Endothelial cell (in vitro differentiated cells): ENCODE measurements at regions not wholly inside any gene's neighbourhood (a gene's known extent, or its start where the extent isn't known, plus 50 kb on each side); places are given as distances from the start of the nearest gene placed in this dataset.

Experiments
- DNase-seq: peaks from one replicate; pipeline ENCODE4 v3.0.0; 2021; ENCODE audit warnings: low spot score
- H3K27ac Mint-ChIP-seq: one replicate; pipeline ENCODE4 v1.8.0; 2021; ENCODE audit warnings: mixed read lengths, inconsistent platforms; ENCODE audit not compliant: unreplicated experiment
- H3K27me3 Mint-ChIP-seq: one replicate; pipeline ENCODE4 v1.8.0; 2021; ENCODE audit warnings: mild to moderate bottlenecking, moderate library complexity, mixed read lengths, inconsistent platforms; ENCODE audit not compliant: unreplicated experiment
- H3K36me3 Mint-ChIP-seq: one replicate; pipeline ENCODE4 v1.8.0; 2021; ENCODE audit warnings: mild to moderate bottlenecking, low read depth, mixed read lengths, inconsistent platforms; ENCODE audit not compliant: unreplicated experiment
- H3K4me1 Mint-ChIP-seq: one replicate; pipeline ENCODE4 v1.8.0; 2021; ENCODE audit warnings: mild to moderate bottlenecking, mixed read lengths, inconsistent platforms; ENCODE audit not compliant: unreplicated experiment
- H3K4me3 Mint-ChIP-seq: one replicate; pipeline ENCODE4 v1.8.0; 2021; ENCODE audit warnings: mild to moderate bottlenecking, mixed read lengths, inconsistent platforms; ENCODE audit not compliant: unreplicated experiment
- H3K9me3 Mint-ChIP-seq: one replicate; pipeline ENCODE4 v1.8.0; 2021; ENCODE audit warnings: mixed read lengths, inconsistent platforms; ENCODE audit not compliant: unreplicated experiment
- CTCF ChIP-seq: fragments of 200-600 bp; sonication (generic); IDR thresholded peaks from one replicate; pipeline ENCODE4 v1.5.0; 2021; ENCODE audit warnings: antibody characterized with exemption; ENCODE audit not compliant: unreplicated experiment

DNA sequence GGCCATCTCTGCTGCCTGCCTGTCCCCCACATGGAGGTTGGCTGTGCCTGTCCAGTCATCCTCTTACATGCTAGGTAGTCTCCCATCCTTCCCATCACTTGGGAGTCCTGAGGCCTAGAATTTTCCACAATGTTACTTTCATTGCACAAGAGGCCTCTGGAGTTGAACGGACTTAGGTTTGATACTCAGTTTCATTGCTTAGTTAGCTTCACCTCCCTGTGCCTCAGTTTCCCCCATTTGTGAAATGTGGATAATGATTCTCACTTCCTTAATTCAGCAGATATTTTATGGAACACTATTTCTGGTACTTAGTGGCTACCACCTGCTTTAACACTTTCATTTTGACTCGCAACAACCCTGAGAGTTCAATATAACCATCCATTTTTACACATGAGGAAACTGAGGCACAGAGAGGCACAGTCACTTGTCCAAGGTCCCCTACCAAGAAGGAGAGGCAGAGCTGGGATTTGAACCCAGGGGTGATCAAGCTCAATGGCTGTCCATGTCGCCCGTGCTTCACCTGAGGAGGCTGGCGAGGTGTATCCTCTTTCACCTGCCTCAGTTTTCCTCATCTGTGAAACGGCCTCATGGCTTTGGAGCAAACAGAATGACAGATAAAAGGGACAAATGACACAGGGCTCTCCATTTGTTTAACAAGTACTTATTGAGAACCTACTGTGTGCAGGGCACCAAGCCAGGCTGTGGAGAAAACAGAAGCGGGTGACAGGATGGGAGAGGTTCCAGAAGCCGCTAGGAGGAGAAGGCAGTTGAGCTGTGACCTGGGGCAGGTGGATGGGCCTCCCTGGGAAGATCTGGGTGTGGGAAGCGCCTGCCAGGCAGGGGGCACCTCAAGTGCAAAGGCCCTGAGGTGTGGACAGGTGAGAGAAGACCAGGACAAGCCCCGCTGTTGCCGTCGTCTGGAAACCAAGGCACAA lies 154.3 kb upstream of the PTPN1 start:
- Mint-ChIP-seq H3K9me3 (no peaks in the 10 kb centered on the region), H3K27me3 (peaks cover 6% of the 10 kb centered on the region), H3K4me1 (no peaks in the 10 kb centered on the region), H3K4me3 (no peak overlapping the region), H3K36me3 (no peaks in the 10 kb centered on the region), H3K27ac (no peak overlapping the region)
- no peak for DNase-seq
- no peak for TF ChIP-seq CTCF

GRCh38 chr20:50356525-50356885 lies 153.7 kb upstream of the PTPN1 start:
- H3K4me3 Mint-ChIP-seq = no peak overlapping the region
- no peaks in the 10 kb centered on the region for H3K36me3 Mint-ChIP-seq
- TF ChIP-seq CTCF = no peak
- H3K27ac Mint-ChIP-seq = no peak overlapping the region
- no peak for DNase-seq
- no peaks in the 10 kb centered on the region for H3K4me1 Mint-ChIP-seq
- no peaks in the 10 kb centered on the region for H3K9me3 Mint-ChIP-seq
- H3K27me3 Mint-ChIP-seq = peaks cover 5% of the 10 kb centered on the region

DNA sequence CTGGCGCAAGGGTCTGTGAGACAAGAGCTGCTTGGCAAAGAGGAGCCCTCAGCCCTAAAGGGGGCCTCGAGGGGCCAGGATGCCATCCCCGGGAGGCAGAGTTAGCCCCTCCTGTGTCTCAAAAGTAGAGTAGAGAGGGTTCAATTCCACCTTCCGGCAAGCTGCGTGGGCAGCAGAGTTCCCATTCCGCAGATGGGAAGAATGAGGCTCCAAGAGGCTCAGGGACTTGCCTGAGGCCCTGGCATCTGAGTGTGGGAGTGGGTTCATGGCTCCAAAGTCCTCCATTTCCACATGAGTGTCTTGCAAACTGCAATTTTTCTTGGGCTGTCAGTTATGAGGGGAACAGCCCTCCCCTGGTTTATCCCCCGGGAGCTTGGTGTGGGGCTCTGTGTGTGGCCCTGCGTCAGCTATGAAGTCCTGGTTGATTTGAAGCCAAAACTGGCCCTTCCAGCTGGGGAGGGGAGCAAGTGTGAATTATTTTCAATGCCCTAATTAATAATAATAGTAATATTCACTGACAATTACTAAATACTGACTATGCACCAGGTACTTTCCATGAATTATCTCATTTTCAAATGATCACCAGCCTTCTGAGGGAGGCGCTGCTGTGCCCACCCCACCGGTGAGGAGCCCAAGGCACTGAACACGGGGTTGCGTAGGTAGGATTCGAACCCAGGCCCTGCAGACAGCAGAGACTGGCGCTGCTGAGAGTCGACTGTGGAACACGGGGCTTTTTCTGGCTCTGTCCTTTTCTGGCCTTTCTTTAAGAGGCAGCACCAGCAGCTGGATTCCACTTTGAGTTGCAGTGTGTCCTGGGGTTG lies 153.0 kb upstream of the PTPN1 start:
- no peak overlapping the region for H3K27ac Mint-ChIP-seq
- no peak for DNase-seq
- H3K27me3 Mint-ChIP-seq = peaks cover 5% of the 10 kb centered on the region
- H3K9me3 Mint-ChIP-seq = no peaks in the 10 kb centered on the region
- H3K4me1 Mint-ChIP-seq = no peaks in the 10 kb centered on the region
- no peaks in the 10 kb centered on the region for H3K36me3 Mint-ChIP-seq
- no peak overlapping the region for H3K4me3 Mint-ChIP-seq
- no peak for TF ChIP-seq CTCF

GRCh38 chr20:50357783-50358161 lies 152.4 kb upstream of the PTPN1 start:
- TF ChIP-seq CTCF = no peak
- peaks cover 5% of the 10 kb centered on the region for H3K27me3 Mint-ChIP-seq
- H3K36me3 Mint-ChIP-seq = no peaks in the 10 kb centered on the region
- H3K27ac Mint-ChIP-seq = no peak overlapping the region
- H3K9me3 Mint-ChIP-seq = no peaks in the 10 kb centered on the region
- no peak overlapping the region for H3K4me3 Mint-ChIP-seq
- no peaks in the 10 kb centered on the region for H3K4me1 Mint-ChIP-seq
- DNase-seq = no peak

GRCh38 chr20:50358166-50358565 lies 152.0 kb upstream of the PTPN1 start:
- Mint-ChIP-seq H3K27ac (no peak overlapping the region), H3K9me3 (no peaks in the 10 kb centered on the region), H3K36me3 (no peaks in the 10 kb centered on the region), H3K4me3 (no peak overlapping the region), H3K27me3 (peaks cover 5% of the 10 kb centered on the region), H3K4me1 (no peaks in the 10 kb centered on the region)
- DNase-seq = no peak
- no peak for TF ChIP-seq CTCF
